Vagina (tissue), 2 donors: ENCODE measurements at regions not wholly inside any gene's neighbourhood (a gene's known extent, or its start where the extent isn't known, plus 50 kb on each side); places are given as distances from the start of the nearest gene placed in this dataset.

Experiments
- POLR2A ChIP-seq, 2 donors: fragments of 450-650 bp; IDR thresholded peaks; one replicate each; pipeline ENCODE4 v1.6.1; 2017; ENCODE audit warnings: antibody characterized with exemption in 2 of 2, mild to moderate bottlenecking in 2 of 2, moderate library complexity in 2 of 2
- TF ChIP-seq, protein P1 (sequence below), 3 experiments: fragments of 450-650 bp in 2 of 3; fragments of 200-600 bp in 1 of 3; sonication (generic) in 1 of 3; IDR thresholded peaks; one replicate each; pipeline ENCODE4 v1.5.1; 2017 to 2019; ENCODE audit warnings: antibody characterized with exemption in 3 of 3, mild to moderate bottlenecking in 2 of 3, moderate library complexity in 2 of 3

DNA sequence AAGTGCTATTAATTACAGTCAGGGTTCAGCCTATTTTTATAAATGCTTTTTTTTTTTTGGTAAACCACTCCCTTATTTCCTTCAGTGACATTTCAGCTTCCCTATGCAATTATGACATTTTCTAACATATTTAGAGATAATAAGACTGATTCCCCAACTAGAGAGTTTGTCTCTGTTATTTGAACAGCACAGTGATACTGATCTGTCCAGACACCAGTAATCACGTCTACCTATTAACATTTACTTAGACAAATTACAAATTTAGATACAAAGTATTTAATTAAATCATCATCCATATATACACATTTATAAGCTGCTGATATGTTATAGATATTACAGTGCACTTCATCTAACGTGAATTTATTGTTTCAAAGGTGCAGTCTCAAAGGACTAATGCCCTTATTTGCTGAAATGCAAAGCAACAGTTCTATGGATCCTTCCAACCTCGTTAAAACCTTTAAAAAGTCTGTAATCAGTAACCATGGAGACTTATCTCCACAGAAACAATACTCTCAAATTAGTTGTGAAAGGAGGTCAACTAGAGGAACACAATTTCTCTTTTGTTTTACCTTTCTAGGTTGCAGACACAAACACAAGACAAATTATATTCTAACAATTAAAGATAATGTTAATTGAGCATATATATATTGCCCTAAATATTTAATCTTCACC lies 1531.1 kb downstream of the SI start:
- TF ChIP-seq, protein P1, sequence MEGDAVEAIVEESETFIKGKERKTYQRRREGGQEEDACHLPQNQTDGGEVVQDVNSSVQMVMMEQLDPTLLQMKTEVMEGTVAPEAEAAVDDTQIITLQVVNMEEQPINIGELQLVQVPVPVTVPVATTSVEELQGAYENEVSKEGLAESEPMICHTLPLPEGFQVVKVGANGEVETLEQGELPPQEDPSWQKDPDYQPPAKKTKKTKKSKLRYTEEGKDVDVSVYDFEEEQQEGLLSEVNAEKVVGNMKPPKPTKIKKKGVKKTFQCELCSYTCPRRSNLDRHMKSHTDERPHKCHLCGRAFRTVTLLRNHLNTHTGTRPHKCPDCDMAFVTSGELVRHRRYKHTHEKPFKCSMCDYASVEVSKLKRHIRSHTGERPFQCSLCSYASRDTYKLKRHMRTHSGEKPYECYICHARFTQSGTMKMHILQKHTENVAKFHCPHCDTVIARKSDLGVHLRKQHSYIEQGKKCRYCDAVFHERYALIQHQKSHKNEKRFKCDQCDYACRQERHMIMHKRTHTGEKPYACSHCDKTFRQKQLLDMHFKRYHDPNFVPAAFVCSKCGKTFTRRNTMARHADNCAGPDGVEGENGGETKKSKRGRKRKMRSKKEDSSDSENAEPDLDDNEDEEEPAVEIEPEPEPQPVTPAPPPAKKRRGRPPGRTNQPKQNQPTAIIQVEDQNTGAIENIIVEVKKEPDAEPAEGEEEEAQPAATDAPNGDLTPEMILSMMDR (IDR thresholded peaks at IDR 0.05), result no peak
- TF ChIP-seq POLR2A (IDR thresholded peaks at IDR 0.05), result no peak
